Right lung (tissue), 2 donors: ENCODE measurements at regions not wholly inside any gene's neighbourhood (a gene's known extent, or its start where the extent isn't known, plus 50 kb on each side); places are given as distances from the start of the nearest gene placed in this dataset.
"Not testable (repeated sequence)": the region's sequence is repeated elsewhere in the genome, so short reads cannot be mapped to it uniquely, and the experiment has no call there.

Experiments
- DNase-seq, 2 donors: peaks; one replicate each; pipeline ENCODE4 v3.0.0-alpha.2; 2013

- DNase-seq: no peak
These were observed 361.2 kb upstream of the RIOK2 start for GRCh38 chr5:97544240-97544639.

- no peak for DNase-seq
These were observed 361.6 kb upstream of the RIOK2 start for GRCh38 chr5:97544678-97545077.

DNA sequence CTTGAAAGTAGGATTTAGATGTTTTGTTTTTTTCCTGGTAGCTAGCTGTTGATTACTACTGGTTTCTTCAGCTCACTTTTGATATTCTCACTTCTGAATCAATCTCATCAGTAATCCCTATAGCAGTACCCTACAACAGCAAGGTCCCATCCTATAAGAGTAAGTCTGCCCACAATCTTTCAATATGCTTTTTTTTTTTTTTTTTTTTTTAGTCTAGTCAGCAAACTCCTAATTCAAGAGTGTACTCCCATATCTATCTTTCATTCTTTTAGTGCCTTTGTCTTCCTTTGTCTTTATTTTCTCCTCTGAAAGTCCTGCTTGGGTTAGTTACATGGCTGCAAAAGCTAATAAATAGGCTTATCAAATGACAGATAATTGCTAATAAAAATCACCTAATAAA, 362.4 kb upstream of the RIOK2 start:
- DNase-seq: no peak

DNA sequence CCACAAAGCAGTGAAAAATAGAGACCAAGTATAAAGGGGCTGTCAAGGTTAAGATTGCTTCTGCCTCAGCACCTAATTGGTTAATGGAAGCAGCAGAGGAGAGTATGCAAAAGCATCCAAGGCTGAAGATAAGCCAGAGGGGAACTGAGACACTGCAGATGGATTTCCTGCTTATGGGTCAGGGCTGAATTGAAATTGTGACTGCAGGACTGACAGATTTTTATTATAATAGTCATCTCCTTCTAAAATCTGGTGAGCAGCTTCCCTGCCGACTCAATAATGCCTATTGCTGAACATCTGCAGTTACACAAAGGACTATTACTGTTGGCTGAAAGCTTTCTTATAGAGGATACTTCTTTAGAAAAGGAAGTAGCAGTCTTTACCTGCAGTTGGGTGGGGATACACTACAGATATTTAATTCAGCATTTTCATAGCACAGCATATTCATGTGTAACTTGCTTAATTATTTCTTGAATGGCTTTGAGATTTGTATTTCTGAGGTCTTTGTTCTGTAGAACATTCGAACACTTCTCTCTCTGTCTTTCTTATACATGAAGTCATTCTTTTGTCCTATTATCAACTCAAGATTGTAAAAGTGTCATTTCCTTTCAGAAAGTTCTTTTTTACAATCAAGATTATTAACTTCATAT, 363.0 kb upstream of the RIOK2 start:
- DNase-seq: no peak

- no peak for DNase-seq
These were observed 364.4 kb upstream of the RIOK2 start for GRCh38 chr5:97547430-97547829.

GRCh38 chr5:97547999-97548738, 365.1 kb upstream of the RIOK2 start:
- DNase-seq: no peak

- no peak for DNase-seq
These were observed 365.7 kb upstream of the RIOK2 start for GRCh38 chr5:97548739-97549080.

- no peak for DNase-seq
These were observed 366.4 kb upstream of the RIOK2 start for GRCh38 chr5:97549496-97549895.

DNA sequence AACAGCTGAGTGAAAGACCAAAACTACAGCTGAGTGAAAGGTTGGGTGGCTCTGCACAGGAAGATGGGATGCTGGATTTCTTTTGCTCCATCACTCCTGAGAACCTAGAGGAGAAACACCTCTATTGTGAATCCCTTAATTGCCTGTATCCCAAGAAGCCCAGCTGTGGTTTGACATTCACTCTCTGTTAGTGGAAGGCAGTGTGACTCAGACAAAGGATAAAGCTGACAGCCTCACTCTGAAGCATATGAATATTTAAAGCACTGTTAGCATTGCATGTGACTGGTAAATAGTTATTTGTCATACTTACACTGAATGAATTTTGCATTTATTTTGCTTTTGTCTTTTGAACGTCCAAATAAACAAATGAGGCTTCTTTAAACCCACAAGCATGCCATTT, 367.1 kb upstream of the RIOK2 start:
- DNase-seq: no peak

- DNase-seq: no peak
These were observed 367.8 kb upstream of the RIOK2 start for GRCh38 chr5:97550818-97551217.

GRCh38 chr5:97553604-97554452, 370.8 kb upstream of the RIOK2 start:
- no peak for DNase-seq

GRCh38 chr5:97554977-97555643, 372.1 kb upstream of the RIOK2 start:
- DNase-seq: no peak

DNA sequence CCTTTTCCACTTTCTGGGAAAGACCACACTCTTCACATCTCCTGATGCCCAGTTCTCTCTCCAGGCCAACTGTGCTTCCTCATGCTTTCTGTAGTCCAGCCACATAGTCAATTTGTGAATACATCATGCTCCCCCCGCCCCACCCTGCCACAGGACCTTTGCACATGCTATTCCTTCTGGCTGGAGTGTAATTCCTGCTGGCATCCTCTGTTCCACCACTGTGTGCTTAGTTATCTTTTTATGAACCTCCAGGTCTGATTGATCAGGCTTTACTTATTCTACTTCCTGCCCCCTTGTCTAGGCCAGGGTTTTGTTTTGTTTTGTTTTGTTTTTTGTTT, 372.6 kb upstream of the RIOK2 start:
- no peak for DNase-seq

DNA sequence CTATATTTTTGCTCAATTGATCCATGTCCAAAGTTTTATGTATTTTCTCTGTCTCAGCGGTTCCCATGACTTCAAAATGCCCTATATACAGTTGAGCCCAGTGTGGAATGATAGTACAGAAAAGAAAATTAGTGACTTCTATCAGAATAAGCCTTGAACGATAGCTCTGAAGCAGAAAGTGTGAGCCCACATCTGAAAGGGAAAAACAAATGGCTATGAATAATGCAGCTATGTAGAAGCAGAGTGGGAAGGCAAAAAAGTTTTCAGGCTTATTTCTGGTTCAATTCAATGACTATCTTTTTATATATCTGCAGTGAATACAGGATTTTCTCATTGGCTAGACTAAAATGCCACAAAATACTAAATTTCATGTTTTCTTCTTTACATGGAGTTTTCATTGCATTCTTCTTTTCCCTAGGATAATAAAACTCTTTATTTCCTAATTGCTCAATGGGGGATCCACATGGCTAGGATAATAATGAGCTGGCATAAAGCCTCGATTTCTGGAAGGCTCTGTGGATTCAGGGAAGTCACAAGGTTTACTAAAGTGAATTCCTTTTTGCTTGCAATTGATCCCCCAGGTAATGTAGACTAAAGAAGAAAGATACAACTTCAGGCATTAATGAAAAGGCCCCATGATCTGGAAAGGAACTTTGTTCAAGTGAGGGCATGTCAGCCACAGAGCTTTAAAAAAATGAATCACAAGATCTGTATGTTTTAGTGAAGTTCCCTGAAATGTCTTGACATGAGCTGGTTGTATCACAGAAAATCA, 377.0 kb upstream of the RIOK2 start:
- no peak for DNase-seq

- DNase-seq: no peak
These were observed 377.5 kb upstream of the RIOK2 start for GRCh38 chr5:97560599-97560993.

DNA sequence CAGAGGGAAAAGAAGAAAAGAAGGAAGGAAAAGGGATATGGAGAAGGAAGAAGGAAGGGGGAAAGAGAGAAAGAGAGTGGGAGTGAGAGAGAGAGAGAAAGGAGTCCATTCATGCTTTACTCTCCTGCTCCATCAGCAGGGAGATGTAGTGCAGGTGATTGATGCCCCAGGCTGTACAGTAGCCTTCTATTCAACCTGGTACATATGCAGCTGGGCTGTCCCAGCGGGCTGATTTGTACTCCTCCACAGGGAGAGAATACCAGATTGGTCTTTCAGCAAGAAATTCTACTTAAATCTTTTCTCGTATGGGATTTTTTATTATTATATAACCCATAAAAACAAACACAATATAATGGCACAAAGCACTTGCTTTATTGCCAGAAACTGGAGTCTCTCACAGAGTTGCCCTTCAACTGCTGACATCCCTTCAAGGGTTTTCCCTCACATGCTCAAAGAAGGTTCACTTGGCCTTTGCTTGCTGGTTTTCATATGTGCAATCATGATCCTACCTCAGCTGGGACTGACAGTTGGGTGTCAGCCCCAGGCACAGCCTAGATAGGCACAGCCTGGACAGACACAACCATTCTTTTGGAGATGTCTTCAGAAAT, 380.1 kb upstream of the RIOK2 start:
- no peak for DNase-seq

DNA sequence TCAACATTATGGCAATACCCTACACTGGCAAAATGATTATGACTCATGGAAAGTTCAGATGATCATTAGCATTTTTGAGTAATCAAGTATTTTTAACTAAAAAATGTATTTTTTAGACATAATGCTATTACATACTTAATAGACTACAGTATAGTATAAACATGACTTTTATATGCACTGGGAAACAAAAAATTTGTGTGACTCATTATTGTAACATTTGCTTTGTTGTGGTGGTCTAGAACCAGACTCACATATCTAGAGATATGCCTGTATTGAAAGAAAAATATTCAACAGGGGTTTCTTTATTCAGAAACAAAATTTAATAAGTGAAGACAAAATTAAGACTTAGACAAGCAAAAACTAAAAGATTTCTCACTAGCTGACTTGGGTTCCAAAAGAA, 385.3 kb upstream of the RIOK2 start:
- no peak for DNase-seq

- no peak for DNase-seq
These were observed 387.2 kb upstream of the RIOK2 start for GRCh38 chr5:97570242-97570641.

GRCh38 chr5:97575322-97575721, 392.3 kb upstream of the RIOK2 start:
- DNase-seq: no peak

- DNase-seq: no peak
These were observed 393.9 kb upstream of the RIOK2 start for GRCh38 chr5:97576956-97577355.

GRCh38 chr5:97579977-97580376, 396.9 kb upstream of the RIOK2 start:
- not testable (repeated sequence) for DNase-seq
